Mesendoderm (in vitro differentiated cells): ENCODE measurements at regions not wholly inside any gene's neighbourhood (a gene's known extent, or its start where the extent isn't known, plus 50 kb on each side); places are given as distances from the start of the nearest gene placed in this dataset. TPM values are rescaled to one million over a fixed set of nuclear protein-coding genes. Genes with fewer than 3 reads are reported as not detected.
"Not testable (repeated sequence)": the region's sequence is repeated elsewhere in the genome, so short reads cannot be mapped to it uniquely, and the experiment has no call there.

Experiments used
- DNase-seq: peaks from one replicate; pipeline ENCODE4 v3.0.0; 2013
- H2AK5ac ChIP-seq: 2 replicates; pipeline ENCODE4 v1.6.1; 2013; ENCODE audit warnings: low read length, inconsistent platforms
- H2BK120ac ChIP-seq: 2 replicates; pipeline ENCODE4 v1.6.1; 2013; ENCODE audit warnings: low read depth, mild to moderate bottlenecking, low read length, moderate library complexity, mixed read lengths
- H2BK15ac ChIP-seq: replicated peaks from 2 replicates; pipeline ENCODE4 v1.6.1; 2013; ENCODE audit warnings: low read depth, mild to moderate bottlenecking, moderate library complexity
- H2BK5ac ChIP-seq: 2 replicates; pipeline ENCODE4 v1.6.1; 2013; ENCODE audit warnings: low read length, inconsistent platforms
- H3K18ac ChIP-seq: 2 replicates; pipeline ENCODE4 v1.6.1; 2013; ENCODE audit warnings: mild to moderate bottlenecking, low read length, mixed read lengths
- H3K23ac ChIP-seq: one replicate; pipeline ENCODE4 v1.6.1; 2013; ENCODE audit warnings: low read length
- H3K27ac ChIP-seq: 2 replicates; pipeline ENCODE4 v1.5.1; 2013; ENCODE audit warnings: low read depth, mild to moderate bottlenecking, inconsistent platforms, low read length, moderate library complexity
- H3K27me3 ChIP-seq: 2 replicates; pipeline ENCODE4 v1.6.1; 2013; ENCODE audit warnings: low read length, control low read depth, mild to moderate bottlenecking, inconsistent platforms; ENCODE audit not compliant: insufficient read depth, poor library complexity
- H3K36me3 ChIP-seq: 2 replicates; pipeline ENCODE4 v1.6.1; 2013; ENCODE audit warnings: low read length, inconsistent platforms; ENCODE audit not compliant: control insufficient read depth, insufficient read depth
- H3K4ac ChIP-seq: one replicate; pipeline ENCODE4 v1.6.1; 2013; ENCODE audit warnings: low read depth, mild to moderate bottlenecking, low read length, moderate library complexity
- H3K4me1 ChIP-seq: 2 replicates; pipeline ENCODE4 v1.6.1; 2013; ENCODE audit warnings: low read depth, low read length, inconsistent platforms; ENCODE audit not compliant: control insufficient read depth
- H3K4me2 ChIP-seq: 2 replicates; pipeline ENCODE4 v1.6.1; 2013; ENCODE audit warnings: low read length
- H3K4me3 ChIP-seq: 2 replicates; pipeline ENCODE4 v1.5.1; 2013; ENCODE audit warnings: mild to moderate bottlenecking, low read length
- H3K56ac ChIP-seq: one replicate; pipeline ENCODE4 v1.6.1; 2013; ENCODE audit warnings: low read length
- H3K79me1 ChIP-seq: 2 replicates; pipeline ENCODE4 v1.6.1; 2013; ENCODE audit warnings: low read length, inconsistent platforms
- H3K79me2 ChIP-seq: 2 replicates; pipeline ENCODE4 v1.6.1; 2013; ENCODE audit warnings: mild to moderate bottlenecking, low read length; ENCODE audit not compliant: control insufficient read depth, insufficient read depth
- H3K9ac ChIP-seq: 2 replicates; pipeline ENCODE4 v1.6.1; 2013; ENCODE audit warnings: low read length, inconsistent platforms
- H4K5ac ChIP-seq: one replicate; pipeline ENCODE4 v1.6.1; 2013; ENCODE audit warnings: low read length
- H4K8ac ChIP-seq: one replicate; pipeline ENCODE4 v1.6.1; 2013; ENCODE audit warnings: low read depth, mild to moderate bottlenecking, control low read depth, low read length, moderate library complexity
- WGBS: extraction: QIAGEN DNeasy Blood & Tissue Kit; methylation state at CpG from one replicate; pipeline ENCODE4 v1.1.7; 2013; ENCODE audit warnings: low lambda C conversion rate, missing lambda C conversion rate; ENCODE audit not compliant: insufficient coverage; ENCODE audit errors: extremely low coverage; 5-methylcytosine and 5-hydroxymethylcytosine counted together
- small RNA-seq: library from polyadenylated mRNA; stranded (forward); fragments of <200 nt; extraction: miRNeasy Mini kit (QIAGEN cat#:217004); gene quantifications from one replicate; pipeline ENCODE3, GENCODE V24; 2013; ENCODE audit not compliant: insufficient read depth

DNA sequence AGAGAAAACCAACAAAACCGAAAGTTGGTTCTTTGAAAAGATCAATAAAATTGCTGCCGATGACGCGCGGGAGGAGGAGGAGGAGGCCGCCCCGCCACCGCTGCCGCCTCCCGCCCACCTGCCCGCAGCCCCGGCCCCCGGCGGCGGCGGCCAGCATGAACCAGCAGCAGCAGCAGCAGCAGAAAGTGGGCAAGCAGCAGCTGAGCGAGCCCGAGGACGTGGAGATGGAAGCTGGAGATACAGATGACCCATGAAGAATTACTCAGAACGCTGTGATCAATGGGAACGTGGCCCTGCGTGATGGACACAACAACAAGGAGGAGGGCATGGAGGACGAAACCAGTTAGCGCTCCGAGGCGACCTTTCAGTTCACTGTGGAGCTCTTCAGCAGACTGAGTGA, 53.9 kb upstream of the EFNA5 start:
- no peak overlapping the region for H3K27ac ChIP-seq
- WGBS = no CpG with 5 or more reads among the region's 26 CpGs
- no peak overlapping the region for H2AK5ac ChIP-seq

DNA sequence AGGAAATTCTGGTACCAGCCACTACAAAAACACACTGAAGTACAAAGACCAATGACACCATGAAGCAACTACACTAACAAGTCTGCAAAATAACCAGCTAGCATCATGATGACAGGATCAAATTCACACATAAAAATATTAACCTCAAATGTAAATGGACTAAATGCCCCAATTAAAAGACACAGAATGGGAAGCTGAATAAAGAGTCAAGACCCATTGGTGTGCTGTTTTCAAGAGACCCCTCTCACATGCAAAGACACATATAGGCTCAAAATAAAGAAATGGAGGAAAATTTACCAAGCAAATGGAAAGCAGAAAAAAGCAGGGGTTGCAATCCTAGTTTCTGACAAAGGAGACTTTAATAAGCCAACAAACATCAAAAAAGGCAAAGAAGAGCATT, 50.5 kb upstream of the EFNA5 start:
- H2BK5ac ChIP-seq, H3K79me1 ChIP-seq, H4K8ac ChIP-seq, H2BK15ac ChIP-seq, H3K4me2 ChIP-seq, H3K4me1 ChIP-seq, H3K9ac ChIP-seq, H3K79me2 ChIP-seq, H2BK120ac ChIP-seq, H3K23ac ChIP-seq, H3K4ac ChIP-seq, H3K27me3 ChIP-seq, H3K36me3 ChIP-seq, H3K4me3 ChIP-seq, DNase-seq, H3K56ac ChIP-seq, H3K27ac ChIP-seq, H2AK5ac ChIP-seq, H3K18ac ChIP-seq, H4K5ac ChIP-seq: not testable (repeated sequence)

More for the DNA sequence above, 53.9 kb upstream of the EFNA5 start:
- Histone ChIP-seq H3K4me1 (no peaks in the 10 kb centered on the region), H2BK15ac (no peak overlapping the region), H3K79me2 (no peaks in the 10 kb centered on the region), H3K36me3 (no peaks in the 10 kb centered on the region), H3K79me1 (no peaks in the 10 kb centered on the region), H3K18ac (no peak overlapping the region), H3K4ac (no peak overlapping the region), H2BK120ac (no peak overlapping the region), H3K4me2 (no peak overlapping the region), H3K27me3 (no peaks in the 10 kb centered on the region), H4K8ac (no peak overlapping the region), H4K5ac (no peak overlapping the region), H3K56ac (no peak overlapping the region), H3K4me3 (no peak overlapping the region), H3K23ac (no peak overlapping the region), H2BK5ac (no peak overlapping the region), H3K9ac (no peak overlapping the region)
- no peak for DNase-seq

Small RNAs in the stretch of these regions (small RNA-seq; reads per million reads assigned to genes)
- not detected for gene RN7SL782P
